ENCODE measurements at regions not wholly inside any gene's neighbourhood (a gene's known extent, or its start where the extent isn't known, plus 50 kb on each side); places are given as distances from the start of the nearest gene placed in this dataset.

DNA sequence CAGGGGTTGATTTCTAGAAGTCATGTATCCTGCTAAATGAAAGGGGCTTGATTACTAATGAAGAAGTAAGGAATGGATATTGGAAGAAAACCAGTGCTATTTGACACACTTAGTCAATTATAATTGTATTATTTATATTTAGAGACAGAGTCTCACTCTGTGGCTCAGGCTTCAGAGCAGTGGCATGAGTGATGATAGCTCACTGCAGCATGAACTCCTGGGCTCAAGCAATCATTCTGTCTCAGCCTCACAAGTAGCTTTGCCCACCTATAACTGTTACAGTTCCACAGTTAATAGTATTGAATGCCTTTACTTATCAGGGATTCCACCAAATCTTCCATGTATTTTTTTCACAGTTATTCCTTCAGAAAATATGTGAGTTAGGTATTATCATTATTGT, 432.0 kb upstream of the TGFBR2 start:
- no peaks in the 10 kb centered on the region for H3K27me3 ChIP-seq (replicated peaks in 1 of 4; ENCODE audit: control insufficient read depth in 3 of 4, extremely low read depth in 1 of 4, insufficient read depth in 3 of 4, low read length in 3 of 4)
- H3K9me3 ChIP-seq (ENCODE audit: insufficient read depth in 2 of 2, low read depth in 1 of 2, low read length in 1 of 2), result no peaks in the 10 kb centered on the region
- H4K20me1 ChIP-seq (replicated peaks in 1 of 2; ENCODE audit: control insufficient read depth in 1 of 2, insufficient read depth in 2 of 2, low read length in 2 of 2), result no peaks in the 10 kb centered on the region
- no peak for DNase-seq (ENCODE audit: low read depth in 1 of 2, low spot score in 2 of 2)
- no peaks in the 10 kb centered on the region for H3K36me3 ChIP-seq (ENCODE audit: control insufficient read depth in 2 of 4, insufficient read depth in 4 of 4, low read length in 3 of 4)
- POLR2A ChIA-PET (ENCODE audit: partially characterized antibody), result no interaction called here
- H4K5ac ChIP-seq (ENCODE audit: insufficient read length, low read depth, low read length), result no peak overlapping the region
- TF ChIP-seq, protein P1, sequence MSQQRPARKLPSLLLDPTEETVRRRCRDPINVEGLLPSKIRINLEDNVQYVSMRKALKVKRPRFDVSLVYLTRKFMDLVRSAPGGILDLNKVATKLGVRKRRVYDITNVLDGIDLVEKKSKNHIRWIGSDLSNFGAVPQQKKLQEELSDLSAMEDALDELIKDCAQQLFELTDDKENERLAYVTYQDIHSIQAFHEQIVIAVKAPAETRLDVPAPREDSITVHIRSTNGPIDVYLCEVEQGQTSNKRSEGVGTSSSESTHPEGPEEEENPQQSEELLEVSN (IDR thresholded peaks at IDR 0.05), result no peak
- no peak for TF ChIP-seq PHF8 (conservative IDR thresholded peaks at IDR 0.05; ENCODE audit: low read depth, low read length)
- no peak for TF ChIP-seq SAP30 (IDR thresholded peaks at IDR 0.05; ENCODE audit: insufficient read depth, insufficient replicate concordance, low read length)
- H3K14ac ChIP-seq (ENCODE audit: insufficient read length), result no peak overlapping the region
- CTCF ChIA-PET (ENCODE audit: partially characterized antibody), result interaction anchor here (0.6 to 1.5 kb wide), 3 partner anchors 17 to 94 kb away, joined by 3 read pairs; no protein-coding TSS in a partner anchor
- no peak overlapping the region for H3K4ac ChIP-seq (replicated peaks; ENCODE audit: insufficient read length, low read depth, low read length)
- no peak overlapping the region for H2BK120ac ChIP-seq (replicated peaks; ENCODE audit: low read depth, low read length)
- H4K91ac ChIP-seq (replicated peaks; ENCODE audit: insufficient read length, low read length), result no peak overlapping the region
- H2BK5ac ChIP-seq (ENCODE audit: low read depth, low read length), result no peak overlapping the region
- no peak overlapping the region for H3K4me2 ChIP-seq (ENCODE audit: insufficient read depth in 1 of 2, low read depth in 2 of 2, low read length in 2 of 2)
- H2AFZ ChIP-seq (ENCODE audit: low read length), result no peak overlapping the region
- H3K4me1 ChIP-seq (replicated peaks in 1 of 4; ENCODE audit: control insufficient read depth in 3 of 4, insufficient read depth in 4 of 4, low read length in 3 of 4), result no peaks in the 10 kb centered on the region
- no peak overlapping the region for H3K23ac ChIP-seq (ENCODE audit: insufficient read length)
- no peak overlapping the region for H3K9ac ChIP-seq (replicated peaks in 1 of 4; ENCODE audit: extremely low read depth in 1 of 4, low read depth in 3 of 4, low read length in 3 of 4)
- H3K79me1 ChIP-seq (ENCODE audit: low read depth, low read length), result no peaks in the 10 kb centered on the region
- no peak overlapping the region for H3K56ac ChIP-seq (replicated peaks; ENCODE audit: insufficient read length, low read depth, low read length)
- no peak overlapping the region for H2BK20ac ChIP-seq (ENCODE audit: low read length)
- no peak overlapping the region for H2BK15ac ChIP-seq (ENCODE audit: low read length)
- no peaks in the 10 kb centered on the region for H3K23me2 ChIP-seq (ENCODE audit: low read depth, low read length)
- no peak overlapping the region for H2BK12ac ChIP-seq (ENCODE audit: low read depth, low read length)
- H3K18ac ChIP-seq (ENCODE audit: extremely low read depth, low read length), result no peak overlapping the region
- H3K4me3 ChIP-seq (ENCODE audit: extremely low read depth in 1 of 4, insufficient read depth in 2 of 4, low read depth in 3 of 4, low read length in 4 of 4), result no peak overlapping the region
- no peak overlapping the region for H4K8ac ChIP-seq (ENCODE audit: extremely low read depth, insufficient read depth, low read length)
- no peak overlapping the region for H2AK5ac ChIP-seq (ENCODE audit: low read depth, low read length)
- no peak overlapping the region for H3K27ac ChIP-seq (ENCODE audit: low read depth, low read length)
- no peak for FAIRE-seq
- H3K79me2 ChIP-seq (ENCODE audit: control insufficient read depth in 1 of 2, insufficient read depth in 2 of 2, low read length in 2 of 2), result no peaks in the 10 kb centered on the region
